Lower leg skin (tissue), 3 donors: ENCODE measurements at regions not wholly inside any gene's neighbourhood (a gene's known extent, or its start where the extent isn't known, plus 50 kb on each side); places are given as distances from the start of the nearest gene placed in this dataset.

Experiments
- CTCF ChIP-seq, 3 donors: fragments of 450-650 bp; IDR thresholded peaks; one replicate each; pipeline ENCODE4 v1.5.1; 2016; ENCODE audit warnings: antibody characterized with exemption in 3 of 3, mild to moderate bottlenecking in 3 of 3, moderate library complexity in 2 of 3
- POLR2A ChIP-seq, 2 donors: fragments of 450-650 bp; IDR thresholded peaks; one replicate each; pipeline ENCODE4 v1.6.1; 2016 to 2017; ENCODE audit warnings: antibody characterized with exemption in 2 of 2, mild to moderate bottlenecking in 1 of 2, moderate library complexity in 1 of 2

GRCh38 chr1:58038574-58038973 lies 508.0 kb downstream of the OMA1 start:
- no peak for TF ChIP-seq CTCF (IDR thresholded peaks at IDR 0.05)
- TF ChIP-seq POLR2A (IDR thresholded peaks at IDR 0.05): no peak
